ENCODE measurements at regions not wholly inside any gene's neighbourhood (a gene's known extent, or its start where the extent isn't known, plus 50 kb on each side); places are given as distances from the start of the nearest gene placed in this dataset.

DNA sequence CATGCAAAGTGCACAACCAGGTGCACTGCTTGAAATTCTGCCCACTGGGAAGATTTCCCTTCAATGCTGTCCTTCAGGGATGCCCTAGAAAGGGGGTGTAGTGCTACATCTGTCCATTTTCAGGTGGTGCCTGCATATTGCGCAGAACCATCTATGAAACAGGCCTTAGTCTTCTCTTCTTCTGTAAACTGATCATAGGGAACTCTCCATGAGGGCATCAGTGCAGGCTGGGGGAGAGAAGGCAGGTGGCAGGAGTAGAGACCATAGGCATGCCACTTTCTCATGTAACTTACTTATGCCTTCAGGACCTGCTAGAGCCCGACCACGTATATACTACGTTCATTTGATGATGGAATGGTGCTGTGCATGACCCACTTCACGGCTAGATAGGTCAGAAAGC lies 912.1 kb downstream of the SLC4A3 start:
- H3K27me3 ChIP-seq (ENCODE audit: control insufficient read depth, insufficient read depth, low read length), result no peaks in the 10 kb centered on the region
- intact Hi-C loops (cut with DNase I), result no loop called here
- no peak for TF ChIP-seq CTCF (IDR thresholded peaks at IDR 0.05; ENCODE audit: borderline replicate concordance, extremely low read depth, insufficient read depth)

DNA sequence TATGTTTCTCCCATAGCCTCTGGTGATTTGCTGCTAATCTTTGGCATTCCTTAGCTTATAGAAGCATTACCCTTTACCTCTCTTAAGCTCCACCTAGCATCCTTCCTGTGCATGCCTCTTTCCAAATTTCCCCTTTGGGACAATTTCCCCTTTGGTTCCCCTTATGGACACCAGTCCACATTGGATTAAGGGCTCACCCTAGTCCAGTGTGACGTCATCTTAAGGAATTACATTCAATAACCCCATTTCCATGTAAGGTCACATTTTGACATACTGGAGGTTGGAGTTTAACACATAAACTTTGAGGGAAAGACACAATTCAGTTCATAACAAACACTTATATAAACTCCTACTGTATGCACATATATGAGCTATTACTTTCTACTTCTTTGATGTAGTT lies 916.6 kb downstream of the SLC4A3 start:
- FAIRE-seq, result no peak
- Histone ChIP-seq H3K9me3 (ENCODE audit: control insufficient read depth in 2 of 3, insufficient read depth in 1 of 3, low read length in 3 of 3) (no peaks in the 10 kb centered on the region), H3K4me1 (ENCODE audit: control insufficient read depth in 2 of 3, insufficient read depth in 2 of 3, low read depth in 1 of 3, low read length in 3 of 3) (no peaks in the 10 kb centered on the region), H3K36me3 (ENCODE audit: control insufficient read depth in 2 of 3, insufficient read depth in 3 of 3, low read length in 3 of 3) (no peaks in the 10 kb centered on the region), H3K9ac (ENCODE audit: low read length in 3 of 3) (no peak overlapping the region), H3K27me3 (ENCODE audit: control insufficient read depth, insufficient read depth, low read length) (no peaks in the 10 kb centered on the region), H3K4me3 (ENCODE audit: low read length in 3 of 3) (no peak overlapping the region), H3K27ac (ENCODE audit: low read depth in 2 of 2, low read length in 2 of 2) (no peak overlapping the region)
- TF ChIP-seq CTCF (IDR thresholded peaks at IDR 0.05; ENCODE audit: borderline replicate concordance, extremely low read depth, insufficient read depth), result no peak
- intact Hi-C loops (cut with DNase I), result no loop called here
- DNase-seq, result no peak

More for the DNA sequence above, 912.1 kb downstream of the SLC4A3 start:
- Histone ChIP-seq H3K4me1 (ENCODE audit: control insufficient read depth in 2 of 3, insufficient read depth in 2 of 3, low read depth in 1 of 3, low read length in 3 of 3) (no peaks in the 10 kb centered on the region), H3K9me3 (ENCODE audit: control insufficient read depth in 2 of 3, insufficient read depth in 1 of 3, low read length in 3 of 3) (no peaks in the 10 kb centered on the region), H3K9ac (ENCODE audit: low read length in 3 of 3) (no peak overlapping the region), H3K4me3 (ENCODE audit: low read length in 3 of 3) (no peak overlapping the region), H3K36me3 (ENCODE audit: control insufficient read depth in 2 of 3, insufficient read depth in 3 of 3, low read length in 3 of 3) (no peaks in the 10 kb centered on the region), H3K27ac (ENCODE audit: low read depth in 2 of 2, low read length in 2 of 2) (no peak overlapping the region)
- no peak for DNase-seq
- no peak for FAIRE-seq

DNA sequence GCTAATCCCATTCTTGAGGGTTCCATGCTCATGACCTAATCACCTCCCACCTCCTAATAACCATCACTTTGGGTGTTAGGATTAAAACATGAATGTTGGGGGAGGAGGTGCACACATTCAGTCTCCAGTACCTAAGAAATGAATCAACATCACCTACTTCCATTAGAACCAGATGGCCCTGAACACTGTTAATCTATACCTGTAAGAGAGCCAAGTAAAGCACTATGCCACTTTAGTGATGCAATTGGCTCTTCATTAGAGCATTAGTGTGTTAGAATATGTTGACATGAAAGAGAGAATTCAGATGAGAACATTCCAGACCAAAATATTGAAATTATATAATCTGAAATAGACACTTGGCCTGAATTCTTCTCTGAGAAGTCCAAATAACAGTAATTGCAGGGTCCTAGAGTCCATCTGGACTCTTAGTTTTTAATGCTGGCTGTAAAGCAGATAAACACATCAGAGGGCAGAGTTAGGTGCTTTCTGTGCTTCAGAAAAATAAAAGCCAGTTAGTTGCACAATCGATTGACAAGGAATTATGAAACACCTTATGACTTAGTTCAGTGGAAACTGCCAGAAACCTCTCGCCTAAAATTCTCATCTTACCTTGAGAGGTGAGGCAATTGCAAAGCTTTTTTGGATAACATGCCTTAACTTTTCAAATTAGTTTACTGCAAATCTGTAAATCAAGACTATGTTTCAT lies 923.7 kb downstream of the SLC4A3 start:
- DNase-seq, result no peak
- Histone ChIP-seq H3K9me3 (ENCODE audit: control insufficient read depth in 2 of 3, insufficient read depth in 1 of 3, low read length in 3 of 3) (no peaks in the 10 kb centered on the region), H3K36me3 (ENCODE audit: control insufficient read depth in 2 of 3, insufficient read depth in 3 of 3, low read length in 3 of 3) (no peaks in the 10 kb centered on the region), H3K9ac (ENCODE audit: low read length in 3 of 3) (no peak overlapping the region), H3K4me3 (ENCODE audit: low read length in 3 of 3) (no peak overlapping the region), H3K4me1 (ENCODE audit: control insufficient read depth in 2 of 3, insufficient read depth in 2 of 3, low read depth in 1 of 3, low read length in 3 of 3) (no peaks in the 10 kb centered on the region), H3K27ac (ENCODE audit: low read depth in 2 of 2, low read length in 2 of 2) (no peak overlapping the region), H3K27me3 (ENCODE audit: control insufficient read depth, insufficient read depth, low read length) (no peaks in the 10 kb centered on the region)
- FAIRE-seq, result no peak
- intact Hi-C loops (cut with DNase I), result no loop called here
- no peak for TF ChIP-seq CTCF (IDR thresholded peaks at IDR 0.05; ENCODE audit: borderline replicate concordance, extremely low read depth, insufficient read depth)

All from kidney (tissue), 13 donors.